ENCODE measurements at regions not wholly inside any gene's neighbourhood (a gene's known extent, or its start where the extent isn't known, plus 50 kb on each side); places are given as distances from the start of the nearest gene placed in this dataset.

- TF ChIP-seq EZH2 (IDR thresholded peaks at IDR 0.05; ENCODE audit: borderline replicate concordance, low read depth, low read length, severe bottlenecking) = no peak
- no peak for TF ChIP-seq CTCF (IDR thresholded peaks at IDR 0.05; ENCODE audit: extremely low read depth in 1 of 2, insufficient read depth in 1 of 2, low read depth in 1 of 2, low read length in 2 of 2)
- TF ChIP-seq POLR2AphosphoS5 (IDR thresholded peaks at IDR 0.05; ENCODE audit: insufficient read depth, low read depth, low read length) = no peak
- TF ChIP-seq POLR2A (IDR thresholded peaks at IDR 0.05; ENCODE audit: low read depth, low read length) = no peak
- TF ChIP-seq MAX (IDR thresholded peaks at IDR 0.05; ENCODE audit: insufficient read depth, insufficient read length) = no peak
- TF ChIP-seq GATA2 (IDR thresholded peaks at IDR 0.05; ENCODE audit: insufficient read depth, insufficient read length, low read depth, low read length) = no peak
- TF ChIP-seq FOS (IDR thresholded peaks at IDR 0.05; ENCODE audit: borderline replicate concordance, insufficient read depth, low read length) = peak; percentile 23
Observed at GRCh38 chr1:198018529-198018928, 101.4 kb downstream of the LHX9 start.
